HUES48 (cell line): ENCODE measurements at regions not wholly inside any gene's neighbourhood (a gene's known extent, or its start where the extent isn't known, plus 50 kb on each side); places are given as distances from the start of the nearest gene placed in this dataset.
"Not testable (repeated sequence)": the region's sequence is repeated elsewhere in the genome, so short reads cannot be mapped to it uniquely, and the experiment has no call there.

Experiments
- H3K27ac ChIP-seq: one replicate; pipeline ENCODE4 v1.7.0; 2013; ENCODE audit warnings: low read depth, low read length, inconsistent platforms
- H3K27me3 ChIP-seq: 2 replicates; pipeline ENCODE4 v1.6.1; 2013; ENCODE audit warnings: mild to moderate bottlenecking, low read length; ENCODE audit not compliant: control insufficient read depth, insufficient read depth
- H3K36me3 ChIP-seq: 2 replicates; pipeline ENCODE4 v1.6.1; 2013; ENCODE audit warnings: low read length; ENCODE audit not compliant: control insufficient read depth, insufficient read depth
- H3K4me1 ChIP-seq: 2 replicates; pipeline ENCODE4 v1.6.1; 2013; ENCODE audit warnings: mild to moderate bottlenecking, low read length; ENCODE audit not compliant: control insufficient read depth, insufficient read depth
- H3K4me3 ChIP-seq: 2 replicates; pipeline ENCODE4 v1.5.1; 2013; ENCODE audit warnings: mild to moderate bottlenecking, low read depth, low read length
- H3K9ac ChIP-seq: 2 replicates; pipeline ENCODE4 v1.6.1; 2013; ENCODE audit warnings: mild to moderate bottlenecking, low read depth, low read length, moderate library complexity
- H3K9me3 ChIP-seq: 2 replicates; pipeline ENCODE4 v1.6.1; 2013; ENCODE audit warnings: low read length; ENCODE audit not compliant: control insufficient read depth, insufficient read depth

DNA sequence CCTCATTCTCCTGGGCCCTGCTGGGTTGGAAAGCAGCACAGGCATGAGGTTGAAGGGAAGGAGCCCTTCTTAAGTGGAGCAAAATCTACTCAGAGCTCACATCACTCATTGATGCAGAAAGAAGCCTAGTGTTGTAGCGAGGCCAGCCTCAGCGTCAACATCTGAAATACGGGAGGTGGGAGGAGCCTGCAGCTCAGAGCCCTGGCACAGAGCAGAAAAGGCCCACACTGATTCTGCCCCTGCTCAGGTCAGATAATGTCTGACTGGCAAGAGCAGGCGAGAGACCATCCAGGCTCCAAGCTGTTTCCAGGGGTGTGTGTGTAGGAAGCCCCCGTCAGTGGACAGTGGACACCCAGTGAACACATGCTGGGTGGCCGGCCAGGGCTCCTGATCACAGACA is 1541.6 kb downstream of the TSPY10 start:
- no peak overlapping the region for H3K4me3 ChIP-seq
- no peaks in the 10 kb centered on the region for H3K27me3 ChIP-seq
- H3K9ac ChIP-seq = no peak overlapping the region
- H3K4me1 ChIP-seq = no peaks in the 10 kb centered on the region
- H3K36me3 ChIP-seq = no peaks in the 10 kb centered on the region
- no peaks in the 10 kb centered on the region for H3K9me3 ChIP-seq
- H3K27ac ChIP-seq = no peak overlapping the region

DNA sequence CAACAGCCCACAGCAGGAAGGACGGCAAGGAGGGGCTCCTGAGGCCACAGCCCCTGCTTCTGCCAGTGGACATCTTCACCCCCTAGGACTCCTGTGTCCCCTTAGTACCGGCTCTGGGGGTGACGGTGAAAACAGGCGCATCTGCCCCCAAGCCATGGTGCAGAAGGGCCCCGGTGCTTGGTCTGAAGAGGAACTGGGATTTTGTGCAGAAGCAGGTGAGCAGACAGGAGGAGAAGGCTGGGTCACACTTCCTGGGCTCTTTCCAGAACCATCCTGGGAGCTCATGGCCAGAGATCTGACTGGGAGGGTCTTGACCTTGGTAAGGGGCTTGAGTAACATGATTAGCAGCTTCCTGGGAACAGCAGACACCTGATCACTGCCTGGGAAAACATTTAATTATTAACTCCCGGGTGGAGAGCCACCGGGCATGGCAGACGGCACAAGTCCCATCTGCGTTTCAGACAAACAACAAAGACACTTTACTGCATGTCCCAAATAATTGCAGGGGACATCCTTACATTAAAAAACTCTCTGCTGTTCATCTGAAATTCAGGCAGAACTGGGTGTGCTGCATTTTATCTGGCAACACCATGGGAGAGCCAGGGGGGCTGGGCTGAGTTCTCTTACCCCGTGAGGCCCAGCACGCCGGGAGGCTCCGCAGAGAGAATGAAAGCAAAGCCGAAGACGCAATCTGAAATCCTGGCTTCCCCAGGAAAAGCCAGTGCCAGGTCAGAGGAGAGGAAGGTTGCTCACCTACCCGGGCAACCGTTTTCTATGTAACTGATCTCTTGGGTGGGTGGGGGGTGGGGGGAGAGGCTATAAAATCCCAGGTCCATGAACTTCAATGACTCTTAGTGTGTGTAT is 1542.8 kb downstream of the TSPY10 start:
- H3K4me3 ChIP-seq = no peak overlapping the region
- H3K27ac ChIP-seq = no peak overlapping the region
- H3K9ac ChIP-seq = no peak overlapping the region
- H3K4me1 ChIP-seq = no peaks in the 10 kb centered on the region
- no peaks in the 10 kb centered on the region for H3K9me3 ChIP-seq
- no peaks in the 10 kb centered on the region for H3K36me3 ChIP-seq
- no peaks in the 10 kb centered on the region for H3K27me3 ChIP-seq

DNA sequence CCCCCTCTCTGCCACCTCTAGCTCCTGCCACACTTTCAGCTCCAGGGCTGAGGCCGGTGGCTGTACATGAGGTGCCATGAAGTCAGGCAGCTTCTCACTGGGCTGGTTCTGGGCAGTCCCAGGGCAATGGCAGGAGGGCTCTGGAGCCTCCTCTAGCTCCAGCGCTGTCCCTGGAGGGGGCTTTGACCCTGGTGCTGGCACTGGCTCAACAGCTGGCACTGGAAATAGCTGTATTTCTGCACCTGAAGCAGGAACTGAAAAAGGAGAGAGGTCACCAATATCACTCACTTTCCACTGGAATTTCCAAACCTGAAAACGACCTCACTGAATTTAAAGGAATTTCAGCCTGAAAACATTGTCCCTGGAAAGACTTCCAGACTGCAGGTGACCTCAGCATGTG is 1558.1 kb downstream of the TSPY10 start:
- not testable (repeated sequence) for H3K9me3 ChIP-seq, H3K9ac ChIP-seq, H3K36me3 ChIP-seq, H3K27me3 ChIP-seq, H3K27ac ChIP-seq, H3K4me3 ChIP-seq, H3K4me1 ChIP-seq

DNA sequence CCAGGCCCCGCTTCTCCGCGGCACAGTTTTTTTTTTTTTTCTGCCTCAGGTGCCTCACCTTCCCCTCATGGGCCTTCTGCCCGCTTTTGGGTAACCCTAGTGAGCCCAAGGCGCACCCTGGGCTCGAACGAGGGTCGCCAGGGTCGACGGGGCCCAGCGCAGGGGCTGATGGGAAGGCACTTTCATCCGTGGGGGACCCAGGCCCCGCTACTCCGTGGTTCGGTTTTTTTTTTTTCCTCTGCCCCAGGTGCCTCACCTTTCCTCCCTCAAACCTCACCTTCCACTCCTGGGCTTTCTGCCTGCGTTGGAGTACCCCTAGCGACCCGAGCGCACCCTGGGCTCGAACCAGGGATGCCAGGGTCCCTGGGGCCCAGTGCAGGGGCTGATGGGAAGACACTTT is 1569.8 kb downstream of the TSPY10 start:
- H3K27me3 ChIP-seq, H3K27ac ChIP-seq, H3K9ac ChIP-seq, H3K4me1 ChIP-seq, H3K9me3 ChIP-seq, H3K4me3 ChIP-seq, H3K36me3 ChIP-seq: not testable (repeated sequence)

DNA sequence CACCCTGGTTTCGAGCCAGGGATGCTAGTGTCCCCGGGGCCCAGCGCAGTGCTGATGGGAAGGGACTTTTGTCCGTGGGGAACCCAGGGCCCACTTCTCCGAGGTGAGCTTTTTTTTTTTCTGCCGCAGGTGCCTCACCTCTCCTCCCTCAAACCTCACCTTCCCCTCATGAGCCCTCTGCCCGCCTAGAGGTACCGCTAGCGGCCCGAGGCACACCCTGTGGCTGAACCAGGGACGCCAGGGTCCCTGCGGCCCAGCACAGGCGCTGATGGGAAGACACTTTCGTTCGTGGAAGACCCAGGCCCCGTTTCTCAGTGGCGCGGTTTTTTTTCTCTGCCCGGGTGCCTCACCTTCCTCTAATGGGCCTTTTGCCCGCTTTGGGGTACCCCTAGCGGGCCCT is 1570.7 kb downstream of the TSPY10 start:
- not testable (repeated sequence) for H3K9me3 ChIP-seq, H3K27me3 ChIP-seq, H3K4me3 ChIP-seq, H3K36me3 ChIP-seq, H3K9ac ChIP-seq, H3K27ac ChIP-seq, H3K4me1 ChIP-seq

DNA sequence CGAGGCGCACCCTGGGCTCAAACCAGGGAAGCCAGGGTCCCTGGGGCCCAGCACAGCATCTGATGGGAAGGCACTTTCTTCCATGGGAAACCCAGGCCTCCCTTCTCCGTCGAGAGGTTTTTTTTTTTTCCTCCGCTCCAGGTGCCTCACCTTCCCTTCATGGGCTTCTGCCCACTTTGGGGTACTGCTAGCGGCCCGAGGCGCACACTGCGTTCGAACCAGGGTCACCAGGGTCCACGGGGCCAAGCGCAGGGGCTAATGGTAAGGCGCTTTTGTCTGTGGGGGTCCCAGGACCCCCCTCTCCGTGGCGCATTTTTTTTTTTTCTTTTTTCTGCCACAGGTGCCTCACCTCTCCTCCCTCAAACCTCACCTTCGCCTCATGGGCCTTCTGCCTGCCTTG is 1571.3 kb downstream of the TSPY10 start:
- Histone ChIP-seq H3K9me3 (no peaks in the 10 kb centered on the region; the same call in 1 of the 2 replicates), H3K4me3 (no peak overlapping the region), H3K9ac (no peak overlapping the region), H3K36me3 (no peaks in the 10 kb centered on the region), H3K4me1 (no peaks in the 10 kb centered on the region), H3K27me3 (no peaks in the 10 kb centered on the region), H3K27ac (no peak overlapping the region)

DNA sequence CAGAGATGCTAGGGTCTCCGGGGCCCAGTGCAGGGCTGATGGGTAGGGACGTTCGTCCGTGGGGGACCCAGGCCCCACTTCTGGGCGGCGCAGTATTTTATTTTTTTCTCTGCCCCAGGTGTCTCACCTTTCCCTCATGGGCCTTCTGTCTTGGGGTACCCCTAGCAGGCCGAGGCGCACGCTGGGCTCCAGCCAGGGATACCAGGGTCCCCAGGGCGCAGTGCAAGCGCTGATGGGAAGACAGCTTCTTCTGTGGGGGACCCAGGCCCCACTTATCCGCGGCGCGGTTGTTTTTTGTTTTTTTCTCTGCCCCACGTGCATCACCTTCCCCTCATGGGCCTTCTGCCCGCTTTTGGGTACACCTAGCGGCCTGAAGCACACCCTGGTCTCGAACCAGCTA is 1572.8 kb downstream of the TSPY10 start:
- H3K36me3 ChIP-seq, H3K4me3 ChIP-seq, H3K9ac ChIP-seq, H3K27ac ChIP-seq, H3K4me1 ChIP-seq, H3K9me3 ChIP-seq, H3K27me3 ChIP-seq: not testable (repeated sequence)

DNA sequence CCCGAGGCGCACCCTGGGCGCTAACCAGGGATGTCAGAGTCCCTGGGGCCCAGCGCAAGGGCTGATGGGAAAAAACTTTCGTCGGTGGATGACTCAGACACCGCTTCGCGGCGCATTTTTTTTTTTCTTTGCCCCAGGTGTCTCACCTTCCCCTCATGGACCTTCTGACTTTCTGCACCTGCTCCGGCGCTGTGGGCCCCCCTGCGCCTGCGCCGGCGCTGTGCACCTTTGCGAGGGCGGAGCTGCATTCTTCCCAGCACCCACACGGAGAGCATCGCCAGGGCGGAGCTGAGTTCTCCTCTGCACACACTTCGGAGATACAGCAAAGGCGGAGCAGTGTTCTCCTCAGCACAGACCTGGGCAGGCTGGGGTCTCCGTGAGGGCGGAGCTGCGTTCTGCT is 1575.3 kb downstream of the TSPY10 start:
- H3K4me1 ChIP-seq, H3K4me3 ChIP-seq, H3K27me3 ChIP-seq, H3K9me3 ChIP-seq, H3K9ac ChIP-seq, H3K27ac ChIP-seq, H3K36me3 ChIP-seq: not testable (repeated sequence)

DNA sequence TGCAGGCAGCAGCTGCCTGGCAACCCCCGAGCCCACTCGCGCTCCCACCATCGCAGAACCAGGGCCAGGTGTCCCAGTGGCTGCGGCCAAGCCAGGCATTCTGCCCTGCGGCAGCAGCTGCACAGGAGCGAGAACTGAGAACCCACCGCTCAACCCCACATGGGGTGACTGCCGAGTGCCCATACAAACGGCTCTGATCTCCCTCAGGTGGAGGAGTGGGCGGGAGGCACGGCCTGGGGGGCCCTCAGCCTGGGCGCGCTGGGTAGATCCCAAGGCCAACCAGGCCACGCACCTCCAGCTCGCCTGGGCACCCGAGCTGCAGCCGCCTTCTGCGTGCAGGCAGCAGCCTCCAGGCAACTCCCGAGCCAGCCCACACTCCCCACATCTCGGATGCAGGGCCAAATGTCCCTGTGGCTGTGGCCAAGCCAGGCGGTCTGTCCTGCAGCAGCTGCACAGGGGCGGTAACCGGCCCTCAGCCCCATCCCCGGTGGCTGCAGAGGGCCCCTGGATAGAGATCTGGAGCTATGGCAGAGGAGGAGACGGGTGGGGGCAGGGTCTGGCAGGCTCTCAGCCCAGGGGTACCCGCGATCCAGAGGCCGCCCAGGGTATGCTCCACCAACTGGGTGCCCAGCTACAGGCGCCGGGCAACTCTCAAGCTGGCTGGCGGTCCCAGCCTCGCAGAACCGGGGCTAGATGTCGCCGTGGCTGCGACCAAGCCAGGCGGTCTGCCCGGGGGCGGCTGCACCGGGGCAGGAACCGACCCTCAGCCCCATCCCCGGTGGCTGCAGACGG is 1579.6 kb downstream of the TSPY10 start:
- not testable (repeated sequence) for H3K36me3 ChIP-seq, H3K27ac ChIP-seq, H3K27me3 ChIP-seq, H3K4me1 ChIP-seq, H3K4me3 ChIP-seq, H3K9ac ChIP-seq
- peaks cover 11% of the 10 kb centered on the region for H3K9me3 ChIP-seq

DNA sequence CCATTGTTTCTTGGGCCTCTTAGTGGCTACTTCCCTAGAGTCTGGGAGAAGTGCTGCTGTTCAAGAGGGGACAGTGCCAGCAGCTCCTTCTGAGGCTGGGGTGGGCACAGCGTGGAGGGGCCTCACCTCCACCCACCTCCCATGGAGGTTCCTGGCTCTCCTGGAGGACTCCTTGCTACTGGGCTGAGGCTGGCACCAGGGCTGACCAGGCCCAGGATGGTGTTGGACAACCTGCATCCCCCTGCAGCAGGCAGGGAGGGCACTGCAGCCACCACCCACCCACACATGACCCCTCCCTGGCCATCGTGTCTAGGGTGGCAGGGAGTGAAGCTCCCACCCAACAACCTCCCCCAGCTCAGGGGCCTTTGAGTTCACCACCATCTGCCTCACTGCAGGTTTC is 1549.3 kb upstream of the USP9Y start:
- H3K27me3 ChIP-seq, H3K9ac ChIP-seq, H3K27ac ChIP-seq, H3K36me3 ChIP-seq, H3K4me3 ChIP-seq, H3K4me1 ChIP-seq, H3K9me3 ChIP-seq: not testable (repeated sequence)

DNA sequence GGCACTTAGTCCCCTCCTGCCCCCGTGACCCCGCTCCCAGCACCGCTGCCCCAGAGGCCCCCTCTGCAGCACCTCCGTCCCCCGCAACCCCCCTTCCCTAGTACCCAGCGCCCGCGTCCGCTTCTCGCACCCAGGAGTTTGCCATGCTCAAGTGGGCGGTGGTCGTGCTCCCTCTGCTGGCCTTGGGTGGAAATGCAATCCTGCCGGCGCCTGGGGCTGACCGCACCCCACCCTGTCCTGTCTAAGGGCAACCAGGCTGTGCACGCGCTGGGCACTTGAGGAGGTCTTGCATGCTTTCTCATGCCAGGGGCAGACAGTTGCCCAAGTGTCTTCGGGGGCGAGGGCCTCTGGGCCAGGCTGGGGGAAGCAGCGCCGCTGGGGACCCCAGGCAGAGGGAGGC is 1544.9 kb upstream of the USP9Y start:
- H3K4me3 ChIP-seq, H3K4me1 ChIP-seq, H3K36me3 ChIP-seq, H3K9me3 ChIP-seq, H3K9ac ChIP-seq, H3K27ac ChIP-seq, H3K27me3 ChIP-seq: not testable (repeated sequence)
